Kasumi-1 (cell line): ENCODE measurements at regions not wholly inside any gene's neighbourhood (a gene's known extent, or its start where the extent isn't known, plus 50 kb on each side); places are given as distances from the start of the nearest gene placed in this dataset.
"Not testable (repeated sequence)": the region's sequence is repeated elsewhere in the genome, so short reads cannot be mapped to it uniquely, and the experiment has no call there.

ENCODE experiments used
- DNase-seq, 2 experiments: peaks; one replicate each; lab custom pipeline; 2025; lab: John Stamatoyannopoulos, UW

DNA sequence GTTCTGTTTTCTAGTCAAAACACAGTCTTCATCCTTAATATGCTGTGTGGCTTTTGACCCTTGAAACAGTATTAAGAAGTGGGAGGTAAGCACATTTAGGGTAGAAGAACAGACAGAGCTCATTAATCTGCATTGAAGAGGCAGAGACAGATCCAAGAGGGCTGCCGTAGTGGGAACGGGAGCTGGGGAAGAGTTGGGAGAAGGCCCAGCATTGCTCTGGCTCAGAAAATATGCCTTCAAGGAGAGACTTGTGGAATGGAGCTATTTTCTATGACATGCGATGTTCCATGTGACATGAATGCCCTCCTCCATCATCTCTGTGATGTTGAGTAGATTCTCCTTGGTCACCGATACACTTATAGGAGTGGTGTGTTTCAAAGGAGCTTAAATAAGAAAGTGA, 273.3 kb upstream of the BOD1L1 start:
- no peak for DNase-seq

DNA sequence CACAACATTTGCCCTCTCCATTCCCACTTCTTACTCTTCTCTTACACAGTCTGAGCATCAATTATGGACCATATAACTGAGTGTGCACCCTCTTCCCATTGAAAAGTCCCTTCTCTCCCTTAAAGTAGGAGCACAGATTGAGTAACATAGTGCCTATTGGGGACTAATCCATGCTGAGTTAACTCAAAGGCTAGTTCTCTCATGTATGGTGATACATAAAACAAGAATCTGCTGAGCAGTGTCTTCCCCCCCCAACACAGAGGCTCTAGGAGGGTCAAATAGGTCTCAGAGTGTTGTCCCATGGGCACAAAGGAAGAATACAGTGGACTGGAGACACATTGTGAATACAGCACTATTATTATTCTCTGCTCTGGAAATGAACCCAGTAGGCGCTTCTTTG, 274.6 kb upstream of the BOD1L1 start:
- no peak for DNase-seq

DNA sequence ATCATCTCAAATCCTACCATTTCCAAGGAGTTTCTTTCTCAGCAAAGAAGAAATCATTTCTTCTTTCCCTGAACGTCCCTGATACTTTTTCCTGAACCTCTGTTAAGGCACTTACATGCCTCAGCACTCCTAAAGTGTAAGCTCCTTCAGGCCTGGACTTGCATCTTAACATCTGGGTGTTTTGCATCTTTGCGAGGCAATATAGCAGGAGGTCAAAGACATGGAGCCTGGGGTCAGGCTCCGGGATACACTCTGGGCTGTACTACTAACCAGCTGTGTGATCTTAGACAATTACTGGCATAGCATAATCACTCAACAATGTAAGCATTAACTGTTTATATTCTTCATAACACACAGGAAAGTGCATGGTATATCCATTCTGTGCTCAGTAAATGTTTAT, 275.5 kb upstream of the BOD1L1 start:
- no peak for DNase-seq

DNA sequence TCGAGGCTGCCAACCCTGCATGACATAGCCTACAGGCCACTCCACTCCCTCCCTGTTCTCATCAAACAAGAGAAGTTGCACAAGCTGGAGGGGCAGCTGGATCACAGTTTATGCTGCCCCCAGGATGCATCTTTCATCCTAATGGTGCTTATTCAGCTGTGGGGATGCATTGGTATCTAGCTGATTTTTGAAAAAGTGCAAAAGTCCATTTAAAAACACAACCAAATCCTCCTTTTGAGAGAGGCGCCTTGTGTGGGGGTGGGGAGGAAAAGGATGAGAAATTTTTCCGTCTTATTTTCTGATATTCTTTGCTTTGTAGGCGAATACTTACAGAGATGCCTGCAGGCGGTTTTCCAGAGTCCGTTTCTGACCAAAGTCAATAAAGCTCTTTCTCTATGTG, 276.4 kb upstream of the BOD1L1 start:
- DNase-seq, result no peak

DNA sequence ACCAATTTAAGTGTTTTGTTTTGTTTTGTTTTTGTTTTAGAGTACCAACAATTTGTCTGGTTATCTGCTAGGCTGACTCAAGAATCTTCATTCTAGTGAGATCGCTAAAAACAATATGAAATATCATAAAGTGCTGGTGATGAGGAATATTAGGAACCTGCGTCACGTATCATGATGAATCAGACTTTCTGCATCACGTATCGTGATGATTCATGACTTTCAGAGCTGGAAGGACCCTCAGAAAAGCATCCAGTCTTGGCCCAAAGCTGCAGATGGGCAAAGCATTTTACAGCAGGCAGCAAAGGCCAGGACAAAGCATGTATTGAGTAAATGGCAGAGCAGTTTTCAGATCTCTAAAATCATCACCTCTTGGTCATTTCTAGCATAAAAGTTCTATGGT, 278.0 kb upstream of the BOD1L1 start:
- DNase-seq, result no peak

DNA sequence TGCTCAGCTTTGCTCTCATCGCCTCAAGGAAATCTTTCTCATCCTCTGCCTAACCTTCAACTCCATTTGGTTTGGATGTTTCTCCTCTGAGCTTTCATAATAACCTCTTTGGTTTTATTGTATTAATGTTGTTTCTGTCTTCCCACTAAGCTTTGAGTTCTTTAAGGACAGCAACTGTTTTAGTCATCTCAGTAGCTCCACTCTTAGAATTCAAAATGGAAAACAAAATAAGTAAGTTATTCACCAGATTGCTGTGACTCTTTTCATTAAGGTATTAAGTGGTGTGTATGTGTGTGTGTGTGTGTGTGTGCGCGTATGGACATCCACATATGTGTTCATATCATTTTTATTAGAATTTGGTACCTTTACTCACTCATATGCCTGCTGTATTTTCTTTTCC, 279.2 kb upstream of the BOD1L1 start:
- no peak for DNase-seq

DNA sequence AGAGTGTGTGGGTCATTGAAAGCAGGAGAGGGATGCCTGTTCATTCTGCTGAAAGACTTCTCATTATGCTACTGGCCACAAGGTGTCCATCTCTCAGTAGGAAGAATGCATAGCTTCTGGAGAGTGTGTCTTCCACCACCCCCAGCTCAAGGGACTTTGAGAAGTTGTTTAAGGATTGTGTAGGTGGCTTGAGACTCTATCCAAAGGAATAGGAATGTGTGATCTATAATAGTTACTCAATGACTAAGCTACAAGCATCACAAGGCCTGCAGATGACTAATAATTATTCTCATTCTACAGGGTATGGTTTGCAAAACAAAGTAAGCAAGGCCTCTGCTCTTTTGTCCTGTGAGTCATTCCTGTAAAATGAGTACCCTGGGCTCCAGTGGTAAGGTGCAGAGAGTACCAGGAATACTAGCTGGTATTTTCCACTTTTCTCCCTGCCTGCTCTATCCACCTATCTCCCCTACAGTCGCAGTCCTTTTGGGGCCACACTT, 279.8 kb upstream of the BOD1L1 start:
- no peak for DNase-seq

DNA sequence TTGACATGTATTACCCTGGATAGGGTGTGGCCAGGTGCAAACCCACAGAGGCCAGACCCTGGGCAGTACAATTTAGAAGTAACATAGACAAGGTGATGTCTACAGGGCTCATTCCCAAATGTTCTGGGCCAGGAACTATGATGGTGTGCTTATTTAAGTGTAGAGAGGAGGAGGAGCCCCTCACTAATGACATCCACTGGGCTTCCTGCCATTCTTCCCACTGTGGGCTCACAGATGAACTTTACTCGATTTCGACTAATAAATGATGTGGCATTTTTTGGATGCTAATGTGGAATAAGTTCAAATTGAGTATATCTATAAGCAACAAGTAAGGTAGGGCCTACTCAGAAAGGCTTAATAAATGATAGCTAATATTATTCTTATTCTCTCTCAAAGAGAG, 280.9 kb upstream of the BOD1L1 start:
- DNase-seq, result no peak

DNA sequence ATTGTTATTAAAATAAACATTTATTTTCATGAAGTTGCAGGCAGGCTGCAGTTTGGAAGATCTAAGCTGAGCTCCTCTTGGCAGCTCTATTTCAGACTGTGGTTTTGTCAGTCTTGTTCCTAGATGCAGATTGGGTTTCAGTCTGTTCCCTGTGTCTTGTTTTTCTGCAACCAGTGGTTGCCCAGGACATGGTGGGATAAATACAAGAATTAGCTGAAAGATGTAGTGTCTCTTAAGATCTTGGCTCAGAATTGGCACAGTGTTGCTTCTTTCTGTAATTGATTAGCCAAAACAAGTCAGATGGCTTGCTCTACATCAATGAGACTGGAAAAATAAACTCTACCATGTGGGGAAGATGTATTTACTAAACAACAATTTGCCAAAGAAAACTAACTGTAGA, 283.0 kb upstream of the BOD1L1 start:
- DNase-seq, result no peak

DNA sequence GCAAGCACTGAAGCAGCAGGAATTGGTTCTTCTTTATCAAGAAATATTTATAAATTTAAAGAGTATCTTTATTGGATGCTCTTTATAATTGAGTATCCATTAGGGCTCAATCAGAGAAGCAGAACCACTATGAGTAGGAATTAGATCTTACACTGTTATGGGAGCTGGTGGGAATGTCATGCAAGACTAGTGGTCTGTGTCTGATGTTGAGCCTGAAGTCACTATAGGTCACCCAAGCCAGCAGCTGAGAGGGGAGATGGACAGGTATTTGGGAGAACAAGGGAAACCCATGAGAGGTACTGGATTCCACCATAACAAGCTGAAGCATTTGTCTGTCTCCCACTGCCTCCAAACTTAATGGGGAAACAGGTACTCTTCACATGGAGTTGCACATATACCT, 283.7 kb upstream of the BOD1L1 start:
- no peak for DNase-seq

DNA sequence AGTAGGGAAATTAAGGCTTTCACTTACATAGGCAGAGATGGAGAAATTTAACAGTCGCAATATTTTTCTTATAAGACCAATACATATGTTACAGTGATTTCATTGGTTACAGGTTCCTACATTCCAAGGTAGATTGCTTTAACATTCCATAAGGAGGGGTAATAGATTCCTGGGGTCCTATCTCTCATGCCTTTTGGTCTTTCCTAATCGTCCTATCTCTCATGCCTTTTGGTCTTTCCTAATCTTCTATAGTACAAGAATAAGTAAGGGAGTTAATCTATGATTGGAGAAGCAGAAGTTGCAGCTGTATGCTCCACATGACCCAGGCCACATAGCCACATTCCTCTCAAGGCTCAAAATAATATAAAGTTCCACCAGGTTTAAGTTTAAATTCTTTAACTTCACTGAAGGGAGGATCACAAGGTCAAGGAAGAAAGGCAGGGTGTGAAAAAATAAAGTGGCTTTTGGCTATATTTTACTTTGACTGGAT, 285.0 kb upstream of the BOD1L1 start:
- DNase-seq, result peak in 1 of 2 experiments; percentile 3

DNA sequence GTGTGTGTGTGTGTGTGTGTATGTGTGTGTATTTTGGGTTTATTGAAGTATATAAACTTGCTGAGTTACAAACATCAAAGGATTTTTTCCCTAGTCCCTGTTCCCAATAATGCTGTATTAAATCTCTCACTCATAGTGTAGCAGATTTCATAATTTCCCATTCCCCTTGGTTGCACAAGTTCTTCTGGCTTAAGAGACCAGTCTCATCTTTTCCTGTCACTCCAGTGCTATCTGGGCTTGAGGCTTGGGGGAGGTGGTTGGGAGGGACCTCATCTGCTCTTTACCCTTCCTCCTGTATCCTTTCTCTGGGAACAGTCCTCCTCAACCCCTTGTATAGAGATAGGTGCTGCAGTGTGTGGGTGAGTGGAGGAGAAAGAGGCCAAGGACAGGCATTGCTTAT, 285.4 kb upstream of the BOD1L1 start:
- DNase-seq, result peak; percentile 3 to 20

DNA sequence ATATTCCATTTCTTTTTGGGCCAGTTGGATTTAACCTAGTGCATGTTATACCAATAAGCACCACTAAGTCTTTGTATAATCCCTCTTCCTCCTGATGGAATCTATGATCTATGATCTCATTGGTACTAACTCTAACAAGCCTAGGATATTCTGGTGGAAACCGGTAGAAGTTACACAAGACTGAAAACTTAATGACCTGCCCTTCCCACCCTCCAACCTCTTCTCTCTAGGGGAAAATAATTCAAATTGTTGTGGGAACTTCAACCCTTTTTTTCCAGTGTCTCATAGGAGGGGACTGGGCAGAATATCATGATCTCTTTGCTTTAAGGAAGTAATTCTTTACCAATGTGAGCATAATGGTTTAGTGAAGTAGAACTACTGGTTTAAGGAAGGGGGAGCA, 289.5 kb upstream of the BOD1L1 start:
- no peak for DNase-seq

DNA sequence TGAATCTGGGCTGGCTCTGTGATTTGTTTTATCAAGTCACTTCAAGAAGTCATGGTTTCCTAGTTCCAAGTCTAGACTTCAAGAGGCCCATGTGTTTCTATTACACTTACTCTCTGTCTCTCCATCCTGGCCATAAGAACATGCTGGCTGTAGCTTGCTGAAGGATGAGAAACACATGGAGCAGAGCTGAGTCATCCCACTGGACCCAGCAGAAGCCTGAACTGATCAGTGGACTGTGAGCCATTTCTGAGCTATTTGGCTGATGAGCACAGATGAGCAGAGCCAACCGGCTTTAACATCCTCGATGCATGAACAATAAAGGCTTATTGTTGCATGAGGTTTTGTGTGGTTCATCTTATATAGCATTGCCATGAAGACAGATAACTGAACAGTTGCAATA, 290.6 kb upstream of the BOD1L1 start:
- no peak for DNase-seq

DNA sequence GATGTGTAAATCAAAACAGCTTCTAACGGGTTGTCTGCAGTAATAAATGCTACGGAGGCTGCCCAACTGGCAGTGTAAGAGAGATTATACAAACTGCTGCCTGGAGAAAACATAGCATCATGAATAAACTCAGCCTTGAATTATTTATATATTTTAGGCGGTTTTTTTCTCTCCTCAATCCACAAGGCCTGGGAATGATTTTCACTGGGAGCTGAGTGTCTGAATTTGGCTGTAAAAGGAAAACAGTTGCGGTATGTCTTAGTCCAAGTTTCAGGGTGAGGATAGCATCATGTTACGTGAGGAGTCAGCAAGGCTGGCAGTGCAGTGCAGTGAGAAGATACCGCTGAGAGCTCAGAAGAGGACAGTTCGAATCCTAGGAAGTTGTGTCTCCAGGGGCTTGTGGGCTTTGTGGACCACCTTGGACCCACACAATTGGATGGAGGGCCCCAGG, 291.5 kb upstream of the BOD1L1 start:
- DNase-seq, result no peak

DNA sequence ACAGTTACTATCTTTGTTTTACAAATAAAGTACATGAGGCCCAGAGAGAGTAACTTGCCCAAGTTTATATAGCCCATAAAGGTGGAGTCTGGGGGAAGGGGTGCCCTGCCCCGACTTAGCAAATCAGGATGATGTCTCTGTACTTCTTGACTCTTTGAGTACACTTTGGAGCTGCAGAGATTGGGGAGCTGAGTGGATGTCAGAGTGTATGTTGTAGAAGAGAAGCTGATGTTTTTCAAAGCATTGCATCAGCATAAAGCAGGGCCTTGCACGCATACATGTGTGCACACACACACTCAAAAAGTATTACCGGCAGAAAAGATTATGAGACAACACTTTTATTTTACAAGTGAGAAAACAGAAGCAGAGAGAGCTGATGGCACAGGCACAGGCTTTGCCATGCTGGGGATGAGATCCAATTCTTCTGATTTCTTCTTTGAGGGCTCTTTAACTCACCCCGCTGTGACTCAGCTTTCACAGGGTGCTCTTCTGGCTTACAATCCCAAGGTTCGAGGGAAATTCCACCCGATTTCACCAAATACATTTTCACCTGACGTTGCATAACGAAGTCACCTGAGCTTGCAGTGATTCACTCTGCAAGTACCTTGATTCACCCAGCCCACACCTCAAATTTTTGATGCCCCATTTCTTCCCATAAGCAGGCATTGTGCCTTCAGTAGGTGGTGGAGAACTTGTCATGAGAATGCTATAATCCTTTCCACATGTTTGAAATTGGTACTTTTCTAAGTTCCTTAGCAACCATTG, 292.8 kb upstream of the BOD1L1 start:
- DNase-seq, result no peak

DNA sequence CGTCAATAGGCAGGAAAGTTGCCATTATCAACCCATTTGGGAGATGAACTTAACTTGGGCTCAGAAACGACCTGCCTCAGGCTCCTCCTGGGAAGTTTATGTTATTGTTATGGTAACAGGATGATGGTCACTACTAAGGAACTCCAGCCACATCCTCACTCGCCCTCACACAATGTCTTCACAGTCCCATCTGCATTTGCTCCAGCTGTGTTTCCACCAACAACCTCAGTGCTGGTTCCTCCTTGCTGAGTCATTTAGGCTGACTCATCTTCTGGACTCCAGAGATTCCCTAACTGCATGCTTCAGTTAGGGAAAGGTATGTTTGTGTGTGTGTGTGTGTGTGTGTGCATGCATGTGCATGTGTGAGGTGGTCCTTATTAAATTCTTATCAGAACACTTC, 293.4 kb upstream of the BOD1L1 start:
- DNase-seq, result peak in 1 of 2 experiments; percentile 23

DNA sequence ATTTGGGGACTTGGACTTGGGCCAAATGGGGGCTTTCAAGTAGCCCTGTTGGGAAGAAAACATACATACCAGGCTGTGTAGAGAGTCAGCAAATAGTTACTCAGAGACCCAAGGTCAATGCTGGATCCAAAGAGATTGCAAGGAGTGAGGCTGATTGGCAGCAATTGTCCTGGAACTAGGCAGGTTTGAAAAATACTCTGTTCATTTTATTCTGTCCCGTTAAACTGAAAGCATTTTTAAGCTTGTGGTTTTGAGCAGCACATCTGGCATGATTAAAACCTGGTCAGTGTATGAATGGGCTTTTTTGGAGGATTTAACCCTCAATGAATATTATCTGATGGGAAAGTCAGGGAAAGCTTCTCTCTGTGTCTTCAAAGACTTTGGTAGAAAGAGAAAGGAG, 294.3 kb upstream of the BOD1L1 start:
- no peak for DNase-seq

DNA sequence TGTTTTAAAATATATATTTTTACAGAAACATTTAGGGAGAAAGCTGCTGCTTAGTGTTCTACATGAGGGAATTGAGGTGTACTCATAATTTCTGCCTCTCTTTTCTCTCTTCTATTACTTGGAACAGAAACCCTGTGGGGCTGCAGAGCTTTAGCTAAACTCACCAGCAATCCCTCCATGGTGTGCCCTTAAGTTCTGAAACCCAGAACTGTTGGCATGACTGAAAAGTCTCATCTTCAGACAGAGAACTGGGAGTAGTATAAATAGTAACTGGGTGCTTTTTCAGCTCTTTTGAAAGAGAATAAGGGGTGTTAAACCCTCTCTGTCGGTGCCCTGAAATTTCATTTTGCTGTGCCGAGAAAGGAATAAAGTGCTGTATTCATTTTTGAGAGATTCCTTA, 294.9 kb upstream of the BOD1L1 start:
- DNase-seq, result no peak

DNA sequence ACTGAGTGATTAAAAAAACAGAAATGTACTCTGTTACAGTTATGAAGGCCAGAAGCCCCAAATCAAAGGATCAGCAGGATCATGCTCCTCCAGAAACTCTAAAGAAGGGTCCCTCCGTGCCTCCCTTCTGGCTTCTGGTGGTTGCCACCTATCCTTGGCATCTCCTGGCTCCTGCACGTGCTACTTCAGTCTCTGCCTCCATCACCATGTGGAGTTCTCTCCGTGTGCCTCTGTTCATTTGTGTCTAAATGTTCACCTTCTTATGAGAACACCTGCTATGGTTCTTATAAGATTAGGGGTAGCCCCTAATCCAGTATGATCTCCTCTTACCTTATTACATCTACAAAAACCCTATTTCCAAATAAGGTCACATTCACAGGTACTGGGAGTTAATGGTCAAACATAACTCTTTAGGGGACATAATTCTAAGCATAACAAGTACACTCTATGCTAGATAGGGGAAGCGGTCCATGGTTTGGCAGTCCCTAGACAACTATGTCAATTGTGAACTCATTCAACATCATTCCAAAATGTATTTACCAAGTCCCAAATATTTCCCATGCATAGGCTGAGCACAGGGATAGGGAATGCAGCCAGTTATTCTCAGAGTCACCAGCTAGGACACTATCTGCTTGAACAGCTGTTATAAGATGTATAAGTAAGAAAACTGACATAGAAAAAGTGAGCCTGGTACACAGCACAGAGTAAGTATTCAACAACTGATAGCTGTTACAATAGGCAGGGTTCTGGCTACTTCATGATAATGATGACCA, 295.5 kb upstream of the BOD1L1 start:
- no peak for DNase-seq

DNA sequence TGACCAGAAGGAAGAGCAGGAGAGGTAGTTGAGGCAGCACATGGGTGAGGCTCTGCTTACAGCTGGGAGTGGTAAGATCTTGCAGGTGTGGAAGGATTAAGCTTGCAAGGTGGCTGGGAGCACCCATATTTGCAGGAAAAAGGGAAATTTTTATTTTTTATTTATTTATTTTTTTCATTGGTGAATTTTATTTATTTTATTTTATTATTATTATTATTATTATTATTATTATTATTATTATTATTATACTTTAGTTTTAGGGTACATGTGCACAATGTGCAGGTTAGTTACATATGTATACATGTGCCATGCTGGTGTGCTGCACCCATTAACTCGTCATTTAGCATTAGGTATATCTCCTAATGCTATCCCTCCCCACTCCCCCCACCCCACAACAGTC, 297.4 kb upstream of the BOD1L1 start:
- not testable (repeated sequence) for DNase-seq

DNA sequence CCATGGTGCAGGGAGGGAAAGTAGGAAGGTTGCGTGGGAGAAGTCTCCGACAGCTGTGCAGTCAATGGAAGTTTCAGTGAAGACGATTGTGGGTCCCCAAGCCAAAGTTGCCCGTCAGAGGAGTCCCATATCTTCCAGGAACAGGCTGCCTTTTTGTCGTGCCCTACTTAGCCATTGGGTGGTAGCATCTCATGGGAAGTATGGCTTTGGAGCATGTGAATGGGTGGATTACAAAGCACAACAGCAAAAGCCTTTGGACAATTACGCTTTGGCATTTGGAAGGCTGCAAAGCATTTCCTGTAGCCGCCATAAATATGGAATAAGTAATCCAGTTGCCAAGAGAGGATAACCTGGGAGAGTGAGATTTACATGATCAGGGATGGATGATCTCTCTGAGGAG, 300.7 kb upstream of the BOD1L1 start:
- DNase-seq, result no peak

DNA sequence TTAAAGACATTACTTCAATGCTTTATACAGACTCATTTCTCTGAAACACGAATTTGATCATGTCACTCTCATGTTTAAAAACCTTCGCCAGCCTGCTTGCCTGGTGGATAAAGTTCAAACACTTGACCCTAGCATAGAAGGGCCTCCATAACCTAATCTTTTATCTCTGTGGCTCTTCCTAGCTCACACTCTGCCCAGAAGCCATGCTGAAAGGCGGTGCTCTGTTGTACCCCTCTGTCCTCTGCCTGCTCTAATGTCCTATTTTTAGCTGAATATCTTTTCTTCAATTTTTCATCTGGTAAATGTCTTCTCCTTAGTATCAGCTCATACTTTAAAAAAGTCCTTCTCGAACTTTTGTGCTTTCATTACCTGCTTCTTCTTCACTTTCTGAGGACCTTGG, 302.6 kb upstream of the BOD1L1 start:
- no peak for DNase-seq
